ENCODE measurements at regions not wholly inside any gene's neighbourhood (a gene's known extent, or its start where the extent isn't known, plus 50 kb on each side); places are given as distances from the start of the nearest gene placed in this dataset.
"Not testable (repeated sequence)": the region's sequence is repeated elsewhere in the genome, so short reads cannot be mapped to it uniquely, and the experiment has no call there.

- TF ChIP-seq, protein P1, sequence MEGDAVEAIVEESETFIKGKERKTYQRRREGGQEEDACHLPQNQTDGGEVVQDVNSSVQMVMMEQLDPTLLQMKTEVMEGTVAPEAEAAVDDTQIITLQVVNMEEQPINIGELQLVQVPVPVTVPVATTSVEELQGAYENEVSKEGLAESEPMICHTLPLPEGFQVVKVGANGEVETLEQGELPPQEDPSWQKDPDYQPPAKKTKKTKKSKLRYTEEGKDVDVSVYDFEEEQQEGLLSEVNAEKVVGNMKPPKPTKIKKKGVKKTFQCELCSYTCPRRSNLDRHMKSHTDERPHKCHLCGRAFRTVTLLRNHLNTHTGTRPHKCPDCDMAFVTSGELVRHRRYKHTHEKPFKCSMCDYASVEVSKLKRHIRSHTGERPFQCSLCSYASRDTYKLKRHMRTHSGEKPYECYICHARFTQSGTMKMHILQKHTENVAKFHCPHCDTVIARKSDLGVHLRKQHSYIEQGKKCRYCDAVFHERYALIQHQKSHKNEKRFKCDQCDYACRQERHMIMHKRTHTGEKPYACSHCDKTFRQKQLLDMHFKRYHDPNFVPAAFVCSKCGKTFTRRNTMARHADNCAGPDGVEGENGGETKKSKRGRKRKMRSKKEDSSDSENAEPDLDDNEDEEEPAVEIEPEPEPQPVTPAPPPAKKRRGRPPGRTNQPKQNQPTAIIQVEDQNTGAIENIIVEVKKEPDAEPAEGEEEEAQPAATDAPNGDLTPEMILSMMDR (IDR thresholded peaks at IDR 0.05; ENCODE audit: borderline replicate concordance, control extremely low read depth, extremely low read depth, insufficient read depth, missing control alignments), result peak; percentile 82
- in situ Hi-C loops (cut with MboI; ENCODE audit: low sequenced_read_pairs, unreplicated experiment), result no loop called here
- peak; percentile 64 for DNase-seq (ENCODE audit: low spot score)
These were observed 211.6 kb downstream of the MSX2 start for GRCh38 chr5:174935854-174936474.

GRCh38 chr5:174931033-174931432 is 206.7 kb downstream of the MSX2 start:
- DNase-seq (ENCODE audit: low spot score); in situ Hi-C loops (cut with MboI; ENCODE audit: low sequenced_read_pairs, unreplicated experiment): not testable (repeated sequence)

DNA sequence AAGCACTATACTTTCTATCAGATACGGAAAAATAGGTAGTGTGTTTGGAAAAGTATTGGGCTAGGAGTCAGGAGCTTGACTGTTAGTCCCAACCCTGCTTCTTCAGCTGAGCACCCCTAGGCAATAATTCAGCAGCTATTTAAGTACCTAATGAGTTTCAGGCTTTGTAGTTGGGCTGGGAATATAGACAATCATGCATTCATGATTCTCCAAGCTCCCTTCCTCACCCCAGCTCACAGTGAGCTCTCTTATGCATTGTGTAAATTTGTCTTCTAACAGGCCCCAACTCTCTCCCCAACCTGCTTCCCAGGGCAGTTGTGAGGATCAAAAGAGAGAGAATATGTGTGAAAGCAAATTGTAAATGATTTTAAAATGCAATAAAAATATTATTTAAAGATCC is 201.2 kb downstream of the MSX2 start:
- DNase-seq (ENCODE audit: low spot score), result no peak
- in situ Hi-C loops (cut with MboI; ENCODE audit: low sequenced_read_pairs, unreplicated experiment), result no loop called here
- TF ChIP-seq, protein P1 (IDR thresholded peaks at IDR 0.05; ENCODE audit: borderline replicate concordance, control extremely low read depth, extremely low read depth, insufficient read depth, missing control alignments), result no peak

GRCh38 chr5:174922955-174923354 is 198.6 kb downstream of the MSX2 start:
- in situ Hi-C loops (cut with MboI; ENCODE audit: low sequenced_read_pairs, unreplicated experiment), result no loop called here
- TF ChIP-seq, protein P1 (IDR thresholded peaks at IDR 0.05; ENCODE audit: borderline replicate concordance, control extremely low read depth, extremely low read depth, insufficient read depth, missing control alignments), result no peak
- DNase-seq (ENCODE audit: low spot score), result no peak

- in situ Hi-C loops (cut with MboI; ENCODE audit: low sequenced_read_pairs, unreplicated experiment), result no loop called here
- TF ChIP-seq, protein P1 (IDR thresholded peaks at IDR 0.05; ENCODE audit: borderline replicate concordance, control extremely low read depth, extremely low read depth, insufficient read depth, missing control alignments), result no peak
- no peak for DNase-seq (ENCODE audit: low spot score)
These were observed 196.6 kb downstream of the MSX2 start for GRCh38 chr5:174920906-174921550.

- no peak for DNase-seq (ENCODE audit: low spot score)
- in situ Hi-C loops (cut with MboI; ENCODE audit: low sequenced_read_pairs, unreplicated experiment), result no loop called here
- TF ChIP-seq, protein P1 (IDR thresholded peaks at IDR 0.05; ENCODE audit: borderline replicate concordance, control extremely low read depth, extremely low read depth, insufficient read depth, missing control alignments), result no peak
These were observed 195.0 kb downstream of the MSX2 start for GRCh38 chr5:174919351-174919750.

DNA sequence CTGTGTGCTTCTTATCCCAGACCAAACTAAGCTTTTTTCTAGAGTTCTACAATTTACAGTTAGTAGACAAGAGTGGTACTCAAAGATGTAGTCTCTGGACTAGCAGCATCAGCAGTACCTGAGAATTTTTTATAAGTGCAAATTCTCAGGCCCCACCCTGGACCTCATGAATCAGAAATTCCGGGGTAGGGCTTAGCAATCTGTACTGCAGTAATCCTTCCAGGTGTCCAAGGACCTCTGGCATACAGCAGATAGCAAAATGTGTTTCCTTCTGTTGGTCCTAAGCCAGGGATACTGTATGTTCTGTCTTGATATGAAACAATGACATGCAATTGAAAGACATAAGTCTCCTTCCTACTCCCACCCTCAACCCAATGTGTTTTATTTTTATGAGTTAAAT is 194.3 kb downstream of the MSX2 start:
- TF ChIP-seq, protein P1 (IDR thresholded peaks at IDR 0.05; ENCODE audit: borderline replicate concordance, control extremely low read depth, extremely low read depth, insufficient read depth, missing control alignments), result no peak
- DNase-seq (ENCODE audit: low spot score), result no peak
- in situ Hi-C loops (cut with MboI; ENCODE audit: low sequenced_read_pairs, unreplicated experiment), result no loop called here

All from GM13976 (cell line).